ENCODE measurements at regions not wholly inside any gene's neighbourhood (a gene's known extent, or its start where the extent isn't known, plus 50 kb on each side); places are given as distances from the start of the nearest gene placed in this dataset.

- H3K36me3 Mint-ChIP-seq (ENCODE audit: insufficient read depth, unreplicated experiment): no peaks in the 10 kb centered on the region
- no peaks in the 10 kb centered on the region for H3K27me3 Mint-ChIP-seq (ENCODE audit: insufficient read depth, unreplicated experiment)
- no peaks in the 10 kb centered on the region for H3K4me1 Mint-ChIP-seq (ENCODE audit: low read depth, unreplicated experiment)
- DNase-seq: no peak
- no peak overlapping the region for H3K4me3 Mint-ChIP-seq (ENCODE audit: unreplicated experiment)
- no TSS peak for BruUV-seq (replicated peaks)
- H3K9me3 Mint-ChIP-seq (ENCODE audit: unreplicated experiment): peaks cover 59% of the 10 kb centered on the region
- intact Hi-C loops (cut with micrococcal nuclease; ENCODE audit: unreplicated experiment): no loop called here
- Histone ChIP-seq H3K36me3 (ENCODE audit: control insufficient read depth, insufficient read depth, low read length) (no peaks in the 10 kb centered on the region), H3K4me3 (ENCODE audit: low read depth, low read length) (no peak overlapping the region), H3K27me3 (replicated peaks; ENCODE audit: control insufficient read depth, insufficient read depth, low read length) (no peaks in the 10 kb centered on the region), H3K9me3 (peaks cover 8% of the 10 kb centered on the region; the same call in 1 of the 2 replicates), H3K4me1 (no peaks in the 10 kb centered on the region)
- ChIA-PET POLR2A (no interaction called here), CTCF (no interaction called here)
- no peak overlapping the region for H3K27ac Mint-ChIP-seq (ENCODE audit: unreplicated experiment)
- TF ChIP-seq, protein P1, sequence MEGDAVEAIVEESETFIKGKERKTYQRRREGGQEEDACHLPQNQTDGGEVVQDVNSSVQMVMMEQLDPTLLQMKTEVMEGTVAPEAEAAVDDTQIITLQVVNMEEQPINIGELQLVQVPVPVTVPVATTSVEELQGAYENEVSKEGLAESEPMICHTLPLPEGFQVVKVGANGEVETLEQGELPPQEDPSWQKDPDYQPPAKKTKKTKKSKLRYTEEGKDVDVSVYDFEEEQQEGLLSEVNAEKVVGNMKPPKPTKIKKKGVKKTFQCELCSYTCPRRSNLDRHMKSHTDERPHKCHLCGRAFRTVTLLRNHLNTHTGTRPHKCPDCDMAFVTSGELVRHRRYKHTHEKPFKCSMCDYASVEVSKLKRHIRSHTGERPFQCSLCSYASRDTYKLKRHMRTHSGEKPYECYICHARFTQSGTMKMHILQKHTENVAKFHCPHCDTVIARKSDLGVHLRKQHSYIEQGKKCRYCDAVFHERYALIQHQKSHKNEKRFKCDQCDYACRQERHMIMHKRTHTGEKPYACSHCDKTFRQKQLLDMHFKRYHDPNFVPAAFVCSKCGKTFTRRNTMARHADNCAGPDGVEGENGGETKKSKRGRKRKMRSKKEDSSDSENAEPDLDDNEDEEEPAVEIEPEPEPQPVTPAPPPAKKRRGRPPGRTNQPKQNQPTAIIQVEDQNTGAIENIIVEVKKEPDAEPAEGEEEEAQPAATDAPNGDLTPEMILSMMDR (IDR thresholded peaks at IDR 0.05; ENCODE audit: insufficient read depth in 1 of 2, low read depth in 1 of 2, low read length in 1 of 2, severe bottlenecking in 1 of 2, unreplicated experiment in 1 of 2): no peak
These were observed 824.2 kb upstream of the FAM98A start for GRCh38 chr2:34423301-34423700.

DNA sequence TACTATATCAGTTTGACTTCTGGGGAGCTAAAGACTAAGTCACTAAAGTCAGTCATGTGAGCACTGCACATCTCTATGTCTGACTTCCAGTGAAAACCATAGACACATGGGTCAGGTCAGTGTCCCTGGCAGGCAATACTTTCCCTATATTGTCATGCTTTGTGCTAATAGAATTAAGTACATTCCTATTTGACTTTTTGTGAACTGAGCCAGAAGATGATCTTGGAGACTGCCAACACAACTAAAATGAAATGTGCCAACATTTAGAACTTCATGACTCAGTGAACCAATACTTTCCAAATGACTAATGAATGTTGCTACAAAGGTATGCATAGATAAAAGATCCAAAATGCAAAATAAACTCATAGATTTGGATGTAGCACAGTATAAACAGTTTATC is 820.8 kb upstream of the FAM98A start:
- Mint-ChIP-seq H3K4me1 (ENCODE audit: low read depth, unreplicated experiment) (no peaks in the 10 kb centered on the region), H3K27ac (ENCODE audit: unreplicated experiment) (no peak overlapping the region), H3K9me3 (ENCODE audit: unreplicated experiment) (peaks cover 34% of the 10 kb centered on the region), H3K36me3 (ENCODE audit: insufficient read depth, unreplicated experiment) (no peaks in the 10 kb centered on the region), H3K4me3 (ENCODE audit: unreplicated experiment) (no peak overlapping the region), H3K27me3 (ENCODE audit: insufficient read depth, unreplicated experiment) (peaks cover 3% of the 10 kb centered on the region)
- intact Hi-C loops (cut with micrococcal nuclease; ENCODE audit: unreplicated experiment): no loop called here
- no peaks in the 10 kb centered on the region for H3K36me3 ChIP-seq (ENCODE audit: control insufficient read depth, insufficient read depth, low read length)
- CTCF ChIA-PET: no interaction called here
- TF ChIP-seq, protein P1 (IDR thresholded peaks at IDR 0.05; ENCODE audit: insufficient read depth in 1 of 2, low read depth in 1 of 2, low read length in 1 of 2, severe bottlenecking in 1 of 2, unreplicated experiment in 1 of 2): no peak
- peaks cover 8% of the 10 kb centered on the region; the same call in 1 of the 2 replicates for H3K9me3 ChIP-seq
- H3K27me3 ChIP-seq (replicated peaks; ENCODE audit: control insufficient read depth, insufficient read depth, low read length): no peaks in the 10 kb centered on the region
- POLR2A ChIA-PET: no interaction called here
- H3K4me1 ChIP-seq: no peaks in the 10 kb centered on the region
- DNase-seq: no peak
- no TSS peak for BruUV-seq (replicated peaks)
- H3K4me3 ChIP-seq (ENCODE audit: low read depth, low read length): no peak overlapping the region

GRCh38 chr2:34416856-34417255 is 817.8 kb upstream of the FAM98A start:
- Mint-ChIP-seq H3K36me3 (ENCODE audit: insufficient read depth, unreplicated experiment) (no peaks in the 10 kb centered on the region), H3K27me3 (ENCODE audit: insufficient read depth, unreplicated experiment) (peaks cover 3% of the 10 kb centered on the region), H3K9me3 (ENCODE audit: unreplicated experiment) (peaks cover 14% of the 10 kb centered on the region), H3K27ac (ENCODE audit: unreplicated experiment) (no peak overlapping the region), H3K4me3 (ENCODE audit: unreplicated experiment) (no peak overlapping the region), H3K4me1 (ENCODE audit: low read depth, unreplicated experiment) (no peaks in the 10 kb centered on the region)
- intact Hi-C loops (cut with micrococcal nuclease; ENCODE audit: unreplicated experiment): no loop called here
- Histone ChIP-seq H3K9me3 (no peaks in the 10 kb centered on the region), H3K36me3 (ENCODE audit: control insufficient read depth, insufficient read depth, low read length) (no peaks in the 10 kb centered on the region), H3K4me3 (ENCODE audit: low read depth, low read length) (no peak overlapping the region), H3K4me1 (no peaks in the 10 kb centered on the region), H3K27me3 (replicated peaks; ENCODE audit: control insufficient read depth, insufficient read depth, low read length) (no peaks in the 10 kb centered on the region)
- TF ChIP-seq, protein P1 (IDR thresholded peaks at IDR 0.05; ENCODE audit: insufficient read depth in 1 of 2, low read depth in 1 of 2, low read length in 1 of 2, severe bottlenecking in 1 of 2, unreplicated experiment in 1 of 2): no peak
- ChIA-PET CTCF (no interaction called here), POLR2A (no interaction called here)
- no TSS peak for BruUV-seq (replicated peaks)
- DNase-seq: no peak

Data from Caco-2 (cell line).